HG02763 (cell line): ENCODE measurements at regions not wholly inside any gene's neighbourhood (a gene's known extent, or its start where the extent isn't known, plus 50 kb on each side); places are given as distances from the start of the nearest gene placed in this dataset.

Source experiments
- ATAC-seq: cut with Tn5 transposase; IDR thresholded peaks from one replicate; pipeline ENCODE4 v1.9.1; 2021; ENCODE audit warnings: mild to moderate bottlenecking, moderate library complexity; ENCODE audit not compliant: unreplicated experiment

GRCh38 chr3:74510261-74510818 lies 104.1 kb downstream of the CNTN3 start:
- ATAC-seq, result no peak

GRCh38 chr3:74507691-74508090 lies 106.8 kb downstream of the CNTN3 start:
- ATAC-seq, result no peak

- no peak for ATAC-seq
Measured at GRCh38 chr3:74506246-74506645, 108.2 kb downstream of the CNTN3 start.

GRCh38 chr3:74501007-74501406 lies 113.5 kb downstream of the CNTN3 start:
- ATAC-seq, result no peak

- no peak for ATAC-seq
Measured at GRCh38 chr3:74500257-74500656, 114.2 kb downstream of the CNTN3 start.

- no peak for ATAC-seq
Measured at GRCh38 chr3:74491874-74492273, 122.6 kb downstream of the CNTN3 start.

- ATAC-seq, result no peak
Measured at GRCh38 chr3:74489050-74489792, 125.2 kb downstream of the CNTN3 start.

GRCh38 chr3:74479915-74480314 lies 134.5 kb downstream of the CNTN3 start:
- ATAC-seq, result no peak

- ATAC-seq, result no peak
Measured at GRCh38 chr3:74470313-74470712, 144.1 kb downstream of the CNTN3 start.

GRCh38 chr3:74469713-74470112 lies 144.7 kb downstream of the CNTN3 start:
- no peak for ATAC-seq

GRCh38 chr3:74469151-74469550 lies 145.3 kb downstream of the CNTN3 start:
- no peak for ATAC-seq

GRCh38 chr3:74465715-74466410 lies 148.6 kb downstream of the CNTN3 start:
- no peak for ATAC-seq

- ATAC-seq, result no peak
Measured at GRCh38 chr3:74463515-74463914, 150.9 kb downstream of the CNTN3 start.

- no peak for ATAC-seq
Measured at GRCh38 chr3:74456166-74456565, 158.3 kb downstream of the CNTN3 start.

GRCh38 chr3:74447221-74447620 lies 167.2 kb downstream of the CNTN3 start:
- no peak for ATAC-seq

- no peak for ATAC-seq
Measured at GRCh38 chr3:74445541-74445940, 168.9 kb downstream of the CNTN3 start.

GRCh38 chr3:74443102-74443501 lies 171.4 kb downstream of the CNTN3 start:
- ATAC-seq, result no peak

- no peak for ATAC-seq
Measured at GRCh38 chr3:74442683-74443082, 171.8 kb downstream of the CNTN3 start.

- no peak for ATAC-seq
Measured at GRCh38 chr3:74442068-74442467, 172.4 kb downstream of the CNTN3 start.

- no peak for ATAC-seq
Measured at GRCh38 chr3:74436184-74436583, 178.3 kb downstream of the CNTN3 start.

- no peak for ATAC-seq
Measured at GRCh38 chr3:74435631-74436030, 178.8 kb downstream of the CNTN3 start.

- ATAC-seq, result no peak
Measured at GRCh38 chr3:74434406-74434805, 180.1 kb downstream of the CNTN3 start.
